Epithelial cell of proximal tubule (primary cell): ENCODE measurements at regions not wholly inside any gene's neighbourhood (a gene's known extent, or its start where the extent isn't known, plus 50 kb on each side); places are given as distances from the start of the nearest gene placed in this dataset.

Experiments used
- DNase-seq: peaks from one replicate; pipeline ENCODE4 v3.0.0-alpha.2; 2011; ENCODE audit warnings: low read depth
- H3K4me3 ChIP-seq: 2 replicates; pipeline ENCODE4 v1.5.1; 2011; ENCODE audit warnings: low read depth, mild to moderate bottlenecking, low read length
- CTCF ChIP-seq: conservative IDR thresholded peaks from 2 replicates; pipeline ENCODE4 v1.5.1; 2012; ENCODE audit warnings: low read depth, mild to moderate bottlenecking, low read length

GRCh38 chr14:59036134-59036533 is 152.3 kb upstream of the DAAM1 start:
- H3K4me3 ChIP-seq = no peak overlapping the region
- TF ChIP-seq CTCF = no peak
- no peak for DNase-seq

- H3K4me3 ChIP-seq = no peak overlapping the region
- no peak for TF ChIP-seq CTCF
- DNase-seq = no peak
Observed at GRCh38 chr14:59037086-59037485, 151.4 kb upstream of the DAAM1 start.

- no peak for DNase-seq
- H3K4me3 ChIP-seq = no peak overlapping the region
- no peak for TF ChIP-seq CTCF
Observed at GRCh38 chr14:59037620-59038019, 150.8 kb upstream of the DAAM1 start.

GRCh38 chr14:59038746-59039145 is 149.7 kb upstream of the DAAM1 start:
- DNase-seq = no peak
- no peak for TF ChIP-seq CTCF
- no peak overlapping the region for H3K4me3 ChIP-seq

GRCh38 chr14:59041308-59041707 is 147.2 kb upstream of the DAAM1 start:
- H3K4me3 ChIP-seq = no peak overlapping the region
- no peak for DNase-seq
- no peak for TF ChIP-seq CTCF

- no peak for DNase-seq
- TF ChIP-seq CTCF = no peak
- H3K4me3 ChIP-seq = no peak overlapping the region
Observed at GRCh38 chr14:59044707-59045106, 143.8 kb upstream of the DAAM1 start.

GRCh38 chr14:59046746-59047145 is 141.7 kb upstream of the DAAM1 start:
- DNase-seq = no peak
- TF ChIP-seq CTCF = no peak

More at GRCh38 chr14:59046746-59047145, 141.7 kb upstream of the DAAM1 start:
- H3K4me3 ChIP-seq = no peak overlapping the region
